ENCODE measurements at regions not wholly inside any gene's neighbourhood (a gene's known extent, or its start where the extent isn't known, plus 50 kb on each side); places are given as distances from the start of the nearest gene placed in this dataset.

GRCh38 chr1:163834778-163835177 lies 513.0 kb downstream of the NUF2 start:
- CTCF ChIA-PET (ENCODE audit: partially characterized antibody): no interaction called here
- Mint-ChIP-seq H3K36me3 (no peaks in the 10 kb centered on the region), H3K4me1 (no peaks in the 10 kb centered on the region), H3K27me3 (no peaks in the 10 kb centered on the region), H3K27ac (no peak overlapping the region), H3K9me3 (peaks cover 0 to 13% (median 2%) of the 10 kb centered on the region in 8 donors), H3K4me3 (no peak overlapping the region)
- intact Hi-C loops (cut with micrococcal nuclease): no loop called here
- DNase-seq: no peak
- Histone ChIP-seq H3K27me3 (ENCODE audit: insufficient read depth, low read length) (no peaks in the 10 kb centered on the region), H3K4me1 (ENCODE audit: insufficient read depth, low read length) (no peaks in the 10 kb centered on the region), H3K9me3 (ENCODE audit: control insufficient read depth in 1 of 2, low read length in 2 of 2) (no peaks in the 10 kb centered on the region), H3K36me3 (ENCODE audit: insufficient read depth, low read length) (no peaks in the 10 kb centered on the region), H3K4me3 (ENCODE audit: low read length in 2 of 2) (no peak overlapping the region), H3K27ac (ENCODE audit: low read depth, low read length) (no peak overlapping the region)
- POLR2A ChIA-PET (ENCODE audit: partially characterized antibody): no interaction called here

GRCh38 chr1:163836481-163836880 lies 514.7 kb downstream of the NUF2 start:
- Mint-ChIP-seq H3K9me3 (peaks cover 0 to 13% (median 2%) of the 10 kb centered on the region in 8 donors), H3K27ac (no peak overlapping the region), H3K27me3 (no peaks in the 10 kb centered on the region), H3K36me3 (no peaks in the 10 kb centered on the region), H3K4me1 (no peaks in the 10 kb centered on the region), H3K4me3 (no peak overlapping the region)
- H3K36me3 ChIP-seq (ENCODE audit: insufficient read depth, low read length): no peaks in the 10 kb centered on the region
- H3K27ac ChIP-seq (ENCODE audit: low read depth, low read length): no peak overlapping the region
- no peaks in the 10 kb centered on the region for H3K27me3 ChIP-seq (ENCODE audit: insufficient read depth, low read length)
- intact Hi-C loops (cut with micrococcal nuclease): no loop called here
- ChIA-PET POLR2A (ENCODE audit: partially characterized antibody) (no interaction called here), CTCF (ENCODE audit: partially characterized antibody) (no interaction called here)
- H3K9me3 ChIP-seq (ENCODE audit: control insufficient read depth in 1 of 2, low read length in 2 of 2): no peaks in the 10 kb centered on the region
- H3K4me3 ChIP-seq (ENCODE audit: low read length in 2 of 2): no peak overlapping the region
- no peaks in the 10 kb centered on the region for H3K4me1 ChIP-seq (ENCODE audit: insufficient read depth, low read length)
- DNase-seq: no peak

DNA sequence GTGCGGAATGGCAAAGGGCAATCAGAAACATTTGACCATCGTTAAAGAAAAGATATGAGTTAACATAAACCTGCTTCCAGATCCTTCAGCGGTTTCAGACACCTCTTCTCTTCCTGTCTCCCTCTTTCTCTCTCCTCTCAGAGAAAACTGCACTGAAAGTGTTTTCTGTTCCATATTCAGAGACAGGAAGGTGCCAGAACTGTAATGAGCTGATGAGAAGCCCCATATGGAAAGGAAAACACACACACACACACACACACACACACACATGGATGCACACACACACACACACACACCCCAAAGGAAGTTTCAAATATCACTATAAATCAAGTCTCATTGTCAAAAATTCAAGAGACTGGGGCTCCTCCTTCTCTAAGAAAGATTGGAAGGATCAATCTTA lies 515.5 kb downstream of the NUF2 start:
- Mint-ChIP-seq H3K36me3 (no peaks in the 10 kb centered on the region), H3K4me3 (no peak overlapping the region), H3K27me3 (no peaks in the 10 kb centered on the region), H3K4me1 (no peaks in the 10 kb centered on the region), H3K27ac (no peak overlapping the region), H3K9me3 (peaks cover 0 to 13% (median 2%) of the 10 kb centered on the region in 8 donors)
- ChIA-PET CTCF (ENCODE audit: partially characterized antibody) (no interaction called here), POLR2A (ENCODE audit: partially characterized antibody) (no interaction called here)
- no peak for DNase-seq
- Histone ChIP-seq H3K27ac (ENCODE audit: low read depth, low read length) (no peak overlapping the region), H3K4me3 (ENCODE audit: low read length in 2 of 2) (no peak overlapping the region), H3K4me1 (ENCODE audit: insufficient read depth, low read length) (no peaks in the 10 kb centered on the region), H3K36me3 (ENCODE audit: insufficient read depth, low read length) (no peaks in the 10 kb centered on the region), H3K27me3 (ENCODE audit: insufficient read depth, low read length) (no peaks in the 10 kb centered on the region), H3K9me3 (ENCODE audit: control insufficient read depth in 1 of 2, low read length in 2 of 2) (no peaks in the 10 kb centered on the region)
- intact Hi-C loops (cut with micrococcal nuclease): no loop called here

GRCh38 chr1:163842571-163842970 lies 520.8 kb downstream of the NUF2 start:
- Mint-ChIP-seq H3K9me3 (peaks cover 0 to 10% (median 4%) of the 10 kb centered on the region in 8 donors), H3K36me3 (no peaks in the 10 kb centered on the region), H3K4me1 (no peaks in the 10 kb centered on the region), H3K4me3 (no peak overlapping the region), H3K27ac (no peak overlapping the region), H3K27me3 (no peaks in the 10 kb centered on the region)
- no peaks in the 10 kb centered on the region for H3K4me1 ChIP-seq (ENCODE audit: insufficient read depth, low read length)
- no peak for DNase-seq
- POLR2A ChIA-PET (ENCODE audit: partially characterized antibody): no interaction called here
- CTCF ChIA-PET (ENCODE audit: partially characterized antibody): no interaction called here
- no peak overlapping the region for H3K27ac ChIP-seq (ENCODE audit: low read depth, low read length)
- H3K4me3 ChIP-seq (ENCODE audit: low read length in 2 of 2): no peak overlapping the region
- intact Hi-C loops (cut with micrococcal nuclease): no loop called here
- no peaks in the 10 kb centered on the region for H3K36me3 ChIP-seq (ENCODE audit: insufficient read depth, low read length)
- no peaks in the 10 kb centered on the region for H3K9me3 ChIP-seq (ENCODE audit: control insufficient read depth in 1 of 2, low read length in 2 of 2)
- no peaks in the 10 kb centered on the region for H3K27me3 ChIP-seq (ENCODE audit: insufficient read depth, low read length)

GRCh38 chr1:163844459-163844858 lies 522.7 kb downstream of the NUF2 start:
- Mint-ChIP-seq H3K27ac (no peak overlapping the region), H3K36me3 (no peaks in the 10 kb centered on the region), H3K27me3 (no peaks in the 10 kb centered on the region), H3K9me3 (peaks cover 0 to 14% (median 2%) of the 10 kb centered on the region in 8 donors), H3K4me3 (no peak overlapping the region), H3K4me1 (no peaks in the 10 kb centered on the region)
- H3K4me3 ChIP-seq (ENCODE audit: low read length in 2 of 2): no peak overlapping the region
- no peaks in the 10 kb centered on the region for H3K9me3 ChIP-seq (ENCODE audit: control insufficient read depth in 1 of 2, low read length in 2 of 2)
- intact Hi-C loops (cut with micrococcal nuclease): no loop called here
- H3K27ac ChIP-seq (ENCODE audit: low read depth, low read length): no peak overlapping the region
- H3K4me1 ChIP-seq (ENCODE audit: insufficient read depth, low read length): no peaks in the 10 kb centered on the region
- no peaks in the 10 kb centered on the region for H3K27me3 ChIP-seq (ENCODE audit: insufficient read depth, low read length)
- ChIA-PET CTCF (ENCODE audit: partially characterized antibody) (no interaction called here), POLR2A (ENCODE audit: partially characterized antibody) (no interaction called here)
- no peaks in the 10 kb centered on the region for H3K36me3 ChIP-seq (ENCODE audit: insufficient read depth, low read length)
- no peak for DNase-seq

DNA sequence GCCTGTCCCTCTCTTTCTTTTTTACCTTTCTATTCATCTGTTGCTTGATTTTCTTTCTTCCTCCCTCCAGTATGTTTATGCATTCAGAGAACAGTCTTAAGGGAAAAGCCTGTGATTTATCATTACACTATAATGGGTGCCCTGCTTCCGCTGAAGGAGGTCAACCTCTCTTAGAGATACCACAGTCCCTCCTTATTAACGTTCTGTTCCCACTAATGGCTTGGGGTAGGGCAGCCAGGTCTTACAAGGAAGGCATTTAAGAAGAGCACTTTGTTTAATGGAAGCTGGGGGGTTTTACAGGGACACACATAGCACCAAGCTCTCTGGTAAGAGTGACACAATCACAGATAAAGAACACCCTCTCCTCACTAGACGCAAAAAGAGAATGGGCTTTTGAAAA lies 523.5 kb downstream of the NUF2 start:
- Mint-ChIP-seq H3K27ac (no peak overlapping the region), H3K27me3 (no peaks in the 10 kb centered on the region), H3K9me3 (peaks cover 0 to 10% (median 2%) of the 10 kb centered on the region in 8 donors), H3K4me3 (no peak overlapping the region), H3K36me3 (no peaks in the 10 kb centered on the region), H3K4me1 (no peaks in the 10 kb centered on the region)
- H3K27me3 ChIP-seq (ENCODE audit: insufficient read depth, low read length): no peaks in the 10 kb centered on the region
- no peaks in the 10 kb centered on the region for H3K36me3 ChIP-seq (ENCODE audit: insufficient read depth, low read length)
- no peak overlapping the region for H3K27ac ChIP-seq (ENCODE audit: low read depth, low read length)
- intact Hi-C loops (cut with micrococcal nuclease): no loop called here
- no peaks in the 10 kb centered on the region for H3K9me3 ChIP-seq (ENCODE audit: control insufficient read depth in 1 of 2, low read length in 2 of 2)
- no peak overlapping the region for H3K4me3 ChIP-seq (ENCODE audit: low read length in 2 of 2)
- no peak for DNase-seq
- CTCF ChIA-PET (ENCODE audit: partially characterized antibody): no interaction called here
- POLR2A ChIA-PET (ENCODE audit: partially characterized antibody): no interaction called here
- no peaks in the 10 kb centered on the region for H3K4me1 ChIP-seq (ENCODE audit: insufficient read depth, low read length)

DNA sequence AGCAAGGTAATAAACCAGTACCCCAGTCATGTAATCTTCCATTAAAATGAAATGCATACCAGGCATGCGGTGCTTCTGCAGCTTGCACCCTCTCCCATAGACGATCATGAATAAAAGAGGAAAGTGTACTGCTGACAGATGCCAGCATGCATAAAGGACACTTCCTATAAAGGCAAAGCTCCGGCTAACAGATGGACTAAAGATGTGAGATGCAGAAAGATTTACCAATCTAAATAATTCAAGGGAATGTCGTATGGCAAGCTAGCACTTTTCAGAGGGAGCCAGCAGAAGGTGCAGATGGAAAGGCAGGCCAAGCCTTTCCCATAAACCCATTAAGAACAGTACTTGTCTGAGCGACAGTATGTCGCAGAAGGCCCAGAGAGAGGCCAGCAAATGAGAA lies 542.0 kb downstream of the NUF2 start:
- ChIA-PET CTCF (ENCODE audit: partially characterized antibody) (no interaction called here), POLR2A (ENCODE audit: partially characterized antibody) (no interaction called here)
- H3K27me3 ChIP-seq (ENCODE audit: insufficient read depth, low read length): no peaks in the 10 kb centered on the region
- intact Hi-C loops (cut with micrococcal nuclease): no loop called here
- no peak overlapping the region for H3K27ac ChIP-seq (ENCODE audit: low read depth, low read length)
- H3K9me3 ChIP-seq (ENCODE audit: control insufficient read depth in 1 of 2, low read length in 2 of 2): no peaks in the 10 kb centered on the region
- DNase-seq: no peak
- no peaks in the 10 kb centered on the region for H3K36me3 ChIP-seq (ENCODE audit: insufficient read depth, low read length)
- H3K9me3 Mint-ChIP-seq: peaks cover 0 to 25% (median 10%) of the 10 kb centered on the region in 8 donors
- no peak overlapping the region for H3K27ac Mint-ChIP-seq
- H3K4me1 Mint-ChIP-seq: no peaks in the 10 kb centered on the region
- H3K4me3 ChIP-seq (ENCODE audit: low read length in 2 of 2): no peak overlapping the region
- H3K4me1 ChIP-seq (ENCODE audit: insufficient read depth, low read length): no peaks in the 10 kb centered on the region
- H3K27me3 Mint-ChIP-seq: no peaks in the 10 kb centered on the region
- no peaks in the 10 kb centered on the region for H3K36me3 Mint-ChIP-seq
- no peak overlapping the region for H3K4me3 Mint-ChIP-seq

DNA sequence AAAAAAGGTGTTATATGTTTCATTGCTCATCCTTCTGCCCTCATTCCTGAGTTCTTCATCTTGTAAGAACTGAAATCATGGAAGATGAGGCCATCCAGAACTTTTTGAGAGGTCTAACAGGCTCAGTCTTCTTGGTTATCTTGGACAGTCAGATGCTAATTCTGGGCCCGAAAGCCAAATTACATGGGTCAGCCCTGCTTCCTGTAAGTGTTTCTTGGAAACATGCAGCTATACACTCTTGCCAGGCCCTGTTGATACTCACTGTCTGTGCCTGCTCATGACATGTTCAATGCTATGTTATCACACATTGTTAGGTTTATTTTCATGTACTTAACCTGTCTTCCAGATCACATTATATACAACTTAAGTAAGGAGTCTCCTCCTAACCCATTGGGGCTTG lies 542.5 kb downstream of the NUF2 start:
- no peak for DNase-seq
- Mint-ChIP-seq H3K9me3 (peaks cover 0 to 29% (median 10%) of the 10 kb centered on the region in 8 donors), H3K4me3 (no peak overlapping the region), H3K36me3 (no peaks in the 10 kb centered on the region), H3K27ac (no peak overlapping the region), H3K4me1 (no peaks in the 10 kb centered on the region), H3K27me3 (no peaks in the 10 kb centered on the region)
- ChIA-PET POLR2A (ENCODE audit: partially characterized antibody) (no interaction called here), CTCF (ENCODE audit: partially characterized antibody) (interaction anchor here (0.7 kb wide), 1 partner anchor 11 kb away, joined by 3 read pairs; no protein-coding TSS in a partner anchor)
- Histone ChIP-seq H3K4me1 (ENCODE audit: insufficient read depth, low read length) (no peaks in the 10 kb centered on the region), H3K36me3 (ENCODE audit: insufficient read depth, low read length) (no peaks in the 10 kb centered on the region), H3K9me3 (ENCODE audit: control insufficient read depth in 1 of 2, low read length in 2 of 2) (no peaks in the 10 kb centered on the region), H3K27ac (ENCODE audit: low read depth, low read length) (no peak overlapping the region), H3K4me3 (ENCODE audit: low read length in 2 of 2) (no peak overlapping the region), H3K27me3 (ENCODE audit: insufficient read depth, low read length) (no peaks in the 10 kb centered on the region)
- intact Hi-C loops (cut with micrococcal nuclease): no loop called here
